ENCODE measurements at regions not wholly inside any gene's neighbourhood (a gene's known extent, or its start where the extent isn't known, plus 50 kb on each side); places are given as distances from the start of the nearest gene placed in this dataset.

DNA sequence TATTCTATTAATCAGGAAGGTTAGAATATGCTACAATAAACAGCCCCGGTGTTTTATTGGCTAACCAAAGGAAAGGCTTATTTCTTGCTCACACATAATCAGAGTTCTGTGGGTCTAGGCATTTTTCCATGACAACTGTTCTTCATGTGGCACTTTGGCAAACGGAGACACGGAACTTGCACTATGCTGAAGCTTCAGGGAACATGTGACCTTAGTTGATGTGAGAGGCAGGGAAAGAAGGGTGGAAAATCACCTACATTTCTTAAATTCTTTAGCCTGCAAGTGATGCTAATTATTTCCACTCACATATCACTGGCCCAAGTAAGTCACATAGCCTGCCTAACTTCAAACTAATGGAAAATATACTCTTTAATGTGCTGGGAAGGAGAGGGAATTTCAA is 344.6 kb downstream of the SV2B start:
- no peak overlapping the region for H3K27ac ChIP-seq (ENCODE audit: control insufficient read depth, insufficient read depth, low read length)
- TF ChIP-seq EZH2 (IDR thresholded peaks at IDR 0.05; ENCODE audit: low read length) (no peak), CTCF (optimal IDR thresholded peaks at IDR 0.05 in 1 of 3, IDR thresholded peaks at IDR 0.05 in 1 of 3, conservative IDR thresholded peaks at IDR 0.05 in 1 of 3; ENCODE audit: extremely low read depth in 1 of 3, insufficient read depth in 2 of 3, low read length in 3 of 3) (no peak)
- peaks cover 7% of the 10 kb centered on the region for H3K4me1 ChIP-seq (ENCODE audit: control insufficient read depth, extremely low read depth, insufficient read depth, low read length)
- H3K4me2 ChIP-seq (ENCODE audit: control insufficient read depth, extremely low read depth, insufficient read depth, low read depth, low read length), result no peak overlapping the region
- FAIRE-seq (no peak), DNase-seq (ENCODE audit: low read depth, low spot score) (no peak)
- H3K9me1 ChIP-seq (ENCODE audit: control insufficient read depth, extremely low read depth, insufficient read depth, low read length), result no peaks in the 10 kb centered on the region
- no peaks in the 10 kb centered on the region for H3K36me3 ChIP-seq (ENCODE audit: control insufficient read depth in 2 of 2, extremely low read depth in 1 of 2, insufficient read depth in 2 of 2, low read length in 2 of 2)
- no peak overlapping the region for H3K9ac ChIP-seq (ENCODE audit: control insufficient read depth, extremely low read depth, insufficient read depth, low read length)
- H3K79me2 ChIP-seq (ENCODE audit: control insufficient read depth, insufficient read depth, low read length), result no peaks in the 10 kb centered on the region
- no peaks in the 10 kb centered on the region for H4K20me1 ChIP-seq (ENCODE audit: control insufficient read depth, extremely low read depth, insufficient read depth, low read length)
- H3K4me3 ChIP-seq (ENCODE audit: control insufficient read depth in 2 of 3, extremely low read depth in 1 of 3, insufficient read depth in 2 of 3, low read depth in 1 of 3, low read length in 3 of 3), result no peak overlapping the region
- H3K9me3 ChIP-seq (ENCODE audit: control insufficient read depth, low read depth, low read length), result peaks cover 2% of the 10 kb centered on the region
- dilution Hi-C loops (cut with MboI; ENCODE audit: extremely low pct_ligation_motif_present, low sequenced_read_pairs), result no loop called here
- no peak overlapping the region for H2AFZ ChIP-seq (ENCODE audit: control insufficient read depth, low read length)
- H3K27me3 ChIP-seq (ENCODE audit: control insufficient read depth, extremely low read depth, insufficient read depth, low read length), result no peaks in the 10 kb centered on the region

- peak overlapping the region; percentile 67 for H2AFZ ChIP-seq (ENCODE audit: control insufficient read depth, low read length)
- peaks cover 7% of the 10 kb centered on the region for H3K4me1 ChIP-seq (ENCODE audit: control insufficient read depth, extremely low read depth, insufficient read depth, low read length)
- H3K27me3 ChIP-seq (ENCODE audit: control insufficient read depth, extremely low read depth, insufficient read depth, low read length), result no peaks in the 10 kb centered on the region
- H3K9me1 ChIP-seq (ENCODE audit: control insufficient read depth, extremely low read depth, insufficient read depth, low read length), result no peaks in the 10 kb centered on the region
- peak; percentile 96 for FAIRE-seq
- H3K36me3 ChIP-seq (ENCODE audit: control insufficient read depth in 2 of 2, extremely low read depth in 1 of 2, insufficient read depth in 2 of 2, low read length in 2 of 2), result no peaks in the 10 kb centered on the region
- no peaks in the 10 kb centered on the region for H3K9me3 ChIP-seq (ENCODE audit: control insufficient read depth, low read depth, low read length)
- H3K4me2 ChIP-seq (ENCODE audit: control insufficient read depth, extremely low read depth, insufficient read depth, low read depth, low read length), result peak overlapping the region; percentile 30
- no peak for DNase-seq (ENCODE audit: low read depth, low spot score)
- no peak for TF ChIP-seq EZH2 (IDR thresholded peaks at IDR 0.05; ENCODE audit: low read length)
- no peak for TF ChIP-seq CTCF (optimal IDR thresholded peaks at IDR 0.05 in 1 of 3, IDR thresholded peaks at IDR 0.05 in 1 of 3, conservative IDR thresholded peaks at IDR 0.05 in 1 of 3; ENCODE audit: extremely low read depth in 1 of 3, insufficient read depth in 2 of 3, low read length in 3 of 3)
- H3K79me2 ChIP-seq (ENCODE audit: control insufficient read depth, insufficient read depth, low read length), result no peaks in the 10 kb centered on the region
- no peak overlapping the region for H3K4me3 ChIP-seq (ENCODE audit: control insufficient read depth in 2 of 3, extremely low read depth in 1 of 3, insufficient read depth in 2 of 3, low read depth in 1 of 3, low read length in 3 of 3)
- H3K27ac ChIP-seq (ENCODE audit: control insufficient read depth, insufficient read depth, low read length), result peak overlapping the region; percentile 44
- dilution Hi-C loops (cut with MboI; ENCODE audit: extremely low pct_ligation_motif_present, low sequenced_read_pairs), result no loop called here
- H3K9ac ChIP-seq (ENCODE audit: control insufficient read depth, extremely low read depth, insufficient read depth, low read length), result peak overlapping the region; percentile 17
- H4K20me1 ChIP-seq (ENCODE audit: control insufficient read depth, extremely low read depth, insufficient read depth, low read length), result no peaks in the 10 kb centered on the region
Observed at GRCh38 chr15:91445695-91446228, 345.7 kb downstream of the SV2B start.

Measured in keratinocyte (primary cell).